ENCODE measurements at regions not wholly inside any gene's neighbourhood (a gene's known extent, or its start where the extent isn't known, plus 50 kb on each side); places are given as distances from the start of the nearest gene placed in this dataset.

DNA sequence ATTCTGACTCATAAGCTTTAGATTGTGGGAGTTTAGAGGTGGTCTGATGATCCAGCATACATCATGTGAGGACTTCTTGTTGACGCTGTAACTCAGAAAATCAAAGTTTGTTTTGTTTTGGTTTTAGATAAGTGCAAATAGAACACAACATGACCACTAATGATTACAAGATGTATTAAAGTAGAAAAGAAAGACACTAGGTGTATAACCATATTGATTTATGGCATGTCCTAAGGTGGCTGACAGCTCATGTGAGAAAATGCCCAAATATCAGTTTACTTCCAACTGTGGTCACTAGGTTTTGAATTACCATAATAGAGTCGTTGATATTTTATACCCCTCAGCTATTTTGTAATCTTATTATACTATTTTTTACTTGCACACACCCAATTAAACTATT, 1131.4 kb upstream of the PHF14 start:
- Histone ChIP-seq H3K36me3 (ENCODE audit: low read depth) (no peaks in the 10 kb centered on the region), H3K9me3 (peaks cover 22% of the 10 kb centered on the region), H3K4me1 (ENCODE audit: low read depth) (no peaks in the 10 kb centered on the region), H3K4me3 (no peak overlapping the region)
- ATAC-seq (no peak), DNase-seq (no peak)
- TF ChIP-seq, protein P1, sequence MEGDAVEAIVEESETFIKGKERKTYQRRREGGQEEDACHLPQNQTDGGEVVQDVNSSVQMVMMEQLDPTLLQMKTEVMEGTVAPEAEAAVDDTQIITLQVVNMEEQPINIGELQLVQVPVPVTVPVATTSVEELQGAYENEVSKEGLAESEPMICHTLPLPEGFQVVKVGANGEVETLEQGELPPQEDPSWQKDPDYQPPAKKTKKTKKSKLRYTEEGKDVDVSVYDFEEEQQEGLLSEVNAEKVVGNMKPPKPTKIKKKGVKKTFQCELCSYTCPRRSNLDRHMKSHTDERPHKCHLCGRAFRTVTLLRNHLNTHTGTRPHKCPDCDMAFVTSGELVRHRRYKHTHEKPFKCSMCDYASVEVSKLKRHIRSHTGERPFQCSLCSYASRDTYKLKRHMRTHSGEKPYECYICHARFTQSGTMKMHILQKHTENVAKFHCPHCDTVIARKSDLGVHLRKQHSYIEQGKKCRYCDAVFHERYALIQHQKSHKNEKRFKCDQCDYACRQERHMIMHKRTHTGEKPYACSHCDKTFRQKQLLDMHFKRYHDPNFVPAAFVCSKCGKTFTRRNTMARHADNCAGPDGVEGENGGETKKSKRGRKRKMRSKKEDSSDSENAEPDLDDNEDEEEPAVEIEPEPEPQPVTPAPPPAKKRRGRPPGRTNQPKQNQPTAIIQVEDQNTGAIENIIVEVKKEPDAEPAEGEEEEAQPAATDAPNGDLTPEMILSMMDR (IDR thresholded peaks at IDR 0.05) = no peak
- intact Hi-C loops (cut with DNase I, micrococcal nuclease) = no loop called here

DNA sequence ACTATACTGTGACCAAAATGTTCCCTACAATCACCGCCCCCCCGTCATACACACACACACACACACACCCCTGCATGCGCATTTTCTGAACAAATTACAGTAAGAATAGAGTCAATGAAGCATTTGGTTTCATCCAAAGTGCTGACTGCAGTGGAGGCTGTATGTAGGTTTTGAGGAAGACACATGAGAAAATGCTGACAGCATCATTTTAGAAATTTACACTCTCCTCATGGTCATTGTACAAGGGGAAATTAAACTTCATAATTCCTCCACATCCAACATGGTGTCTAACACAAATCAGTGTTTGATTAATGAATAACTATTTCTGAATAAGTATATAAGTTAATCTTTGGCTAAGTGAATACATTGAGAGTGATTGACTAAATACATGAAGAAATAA, 1126.8 kb upstream of the PHF14 start:
- intact Hi-C loops (cut with DNase I, micrococcal nuclease) = no loop called here
- no peak for ATAC-seq
- Histone ChIP-seq H3K36me3 (ENCODE audit: low read depth) (no peaks in the 10 kb centered on the region), H3K4me3 (no peak overlapping the region), H3K9me3 (peaks cover 20% of the 10 kb centered on the region), H3K4me1 (ENCODE audit: low read depth) (no peaks in the 10 kb centered on the region)
- TF ChIP-seq, protein P1 (IDR thresholded peaks at IDR 0.05) = no peak
- no peak for DNase-seq

DNA sequence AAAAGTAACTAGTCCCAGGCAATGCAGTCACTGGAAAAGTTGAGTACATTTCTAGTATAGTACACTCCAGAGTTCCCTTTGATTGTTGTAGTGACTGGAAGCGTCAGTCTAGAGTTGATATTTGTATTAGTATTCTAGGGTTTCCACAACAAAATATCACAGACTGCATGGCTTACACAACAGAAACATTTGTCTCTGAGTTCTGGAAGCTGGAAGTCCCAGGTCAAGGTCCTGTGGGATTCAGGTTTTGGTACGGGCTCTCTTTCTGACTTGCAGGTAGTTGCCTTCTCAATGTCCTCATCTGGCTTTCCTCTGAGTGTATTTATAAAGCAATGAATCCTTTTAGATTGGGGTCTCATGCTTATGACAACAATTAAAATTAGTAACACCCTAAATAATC, 1119.1 kb upstream of the PHF14 start:
- no peak for DNase-seq
- H3K9me3 ChIP-seq = peaks cover 24% of the 10 kb centered on the region
- H3K36me3 ChIP-seq (ENCODE audit: low read depth) = no peaks in the 10 kb centered on the region
- intact Hi-C loops (cut with DNase I, micrococcal nuclease) = no loop called here
- no peak overlapping the region for H3K4me3 ChIP-seq
- H3K4me1 ChIP-seq (ENCODE audit: low read depth) = no peaks in the 10 kb centered on the region
- ATAC-seq = no peak
- TF ChIP-seq, protein P1 (IDR thresholded peaks at IDR 0.05) = no peak

DNA sequence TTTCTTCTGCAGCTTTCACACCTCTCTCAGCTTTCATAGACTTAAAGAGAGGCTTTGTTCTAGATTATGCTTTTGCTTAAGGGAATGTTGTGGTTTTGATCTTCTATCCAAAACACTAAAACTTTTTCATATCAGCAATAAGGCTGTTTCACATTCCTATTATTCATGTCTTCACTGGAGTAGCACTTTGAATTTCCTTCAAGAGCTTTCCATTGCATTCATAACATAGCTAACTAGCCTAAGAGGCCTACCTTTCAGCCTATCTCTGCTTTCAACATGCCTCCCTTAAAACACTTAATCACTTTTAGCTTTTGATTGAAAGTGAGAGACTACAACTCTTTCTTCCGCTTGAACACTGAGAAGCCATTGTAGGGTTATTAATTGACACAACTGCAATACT, 1117.0 kb upstream of the PHF14 start:
- Histone ChIP-seq H3K36me3 (ENCODE audit: low read depth) (no peaks in the 10 kb centered on the region), H3K4me1 (ENCODE audit: low read depth) (no peaks in the 10 kb centered on the region), H3K4me3 (no peak overlapping the region), H3K9me3 (peaks cover 30% of the 10 kb centered on the region)
- ATAC-seq (no peak), DNase-seq (no peak)
- intact Hi-C loops (cut with DNase I, micrococcal nuclease) = no loop called here
- TF ChIP-seq, protein P1 (IDR thresholded peaks at IDR 0.05) = no peak

DNA sequence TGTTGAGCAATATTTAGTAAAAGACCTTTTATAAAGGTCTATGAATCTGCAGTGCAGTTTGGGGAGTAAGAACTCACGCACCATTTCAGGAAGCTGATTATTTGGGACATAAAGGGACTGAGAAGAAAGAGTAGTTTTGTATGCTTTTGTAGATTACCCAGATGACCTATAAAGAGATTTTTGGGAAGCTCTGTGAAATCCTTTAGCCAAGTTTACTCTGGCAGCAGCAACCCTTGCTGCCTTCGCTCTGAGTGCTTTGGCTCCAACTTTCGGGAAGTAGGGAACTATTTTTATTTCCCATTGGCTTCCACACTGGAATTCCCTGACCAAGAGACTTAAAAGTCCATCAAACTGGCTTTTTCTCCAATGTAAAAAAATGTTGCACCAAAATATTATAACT, 1110.1 kb upstream of the PHF14 start:
- H3K36me3 ChIP-seq (ENCODE audit: low read depth) = no peaks in the 10 kb centered on the region
- no peak overlapping the region for H3K4me3 ChIP-seq
- intact Hi-C loops (cut with DNase I, micrococcal nuclease) = no loop called here
- TF ChIP-seq, protein P1 (IDR thresholded peaks at IDR 0.05) = no peak
- no peaks in the 10 kb centered on the region for H3K4me1 ChIP-seq (ENCODE audit: low read depth)
- H3K9me3 ChIP-seq = peaks cover 49% of the 10 kb centered on the region
- DNase-seq = no peak
- ATAC-seq = no peak

DNA sequence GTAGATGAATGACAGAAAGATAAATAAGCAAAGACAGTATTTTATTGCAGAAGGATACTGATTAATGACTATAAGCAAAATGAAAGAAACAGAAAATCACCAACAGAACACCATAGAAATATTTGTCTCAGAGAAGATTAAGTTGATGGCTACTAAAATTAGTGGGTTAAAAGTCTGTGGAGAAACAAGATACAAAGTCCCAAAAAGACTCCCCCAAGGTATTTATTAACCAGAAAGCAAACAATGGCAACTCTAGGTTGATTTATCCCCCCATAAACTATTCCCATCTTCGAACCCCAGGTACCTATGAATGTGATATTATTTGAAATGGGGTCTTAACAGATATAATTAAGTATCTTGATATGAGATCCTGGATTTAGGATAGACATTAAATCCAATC, 1104.5 kb upstream of the PHF14 start:
- TF ChIP-seq, protein P1 (IDR thresholded peaks at IDR 0.05) = no peak
- no peak for DNase-seq
- Histone ChIP-seq H3K9me3 (peaks cover 44% of the 10 kb centered on the region), H3K36me3 (ENCODE audit: low read depth) (no peaks in the 10 kb centered on the region), H3K4me3 (no peak overlapping the region), H3K4me1 (ENCODE audit: low read depth) (no peaks in the 10 kb centered on the region)
- intact Hi-C loops (cut with DNase I, micrococcal nuclease) = no loop called here
- no peak for ATAC-seq
